ENCODE measurements at regions not wholly inside any gene's neighbourhood (a gene's known extent, or its start where the extent isn't known, plus 50 kb on each side); places are given as distances from the start of the nearest gene placed in this dataset.

GRCh38 chr1:185368913-185369491, 52.0 kb upstream of the IVNS1ABP start:
- DNase-seq (ENCODE audit: low spot score) = no peak

- DNase-seq (ENCODE audit: low spot score) = no peak
Observed at GRCh38 chr1:185368313-185368855, 51.3 kb upstream of the IVNS1ABP start.

- no peak for DNase-seq (ENCODE audit: low spot score)
Observed at GRCh38 chr1:185367218-185367617, 50.2 kb upstream of the IVNS1ABP start.

Small RNA genes lying in the stretch of these regions (small RNA-seq; reads per million reads assigned to genes)
- gene MCRIP2P2 (0 reads per million in 2 experiments), gene RF00019 (0 reads per million in 2 experiments), gene RNU7-183P (0 reads per million in 2 experiments)
